Tibial artery (tissue), 4 donors: ENCODE measurements at regions not wholly inside any gene's neighbourhood (a gene's known extent, or its start where the extent isn't known, plus 50 kb on each side); places are given as distances from the start of the nearest gene placed in this dataset.

Experiments
- DNase-seq, 2 donors: peaks; one replicate each; pipeline ENCODE4 v3.0.0-alpha.2; 2019
- H3K27ac ChIP-seq, 2 donors: fragments of 200-600 bp; sonication (generic) in 1 of 2; 1 replicate in 1 of 2; 2 replicates in 1 of 2; pipeline ENCODE4 v1.5.1; 2018 to 2019; ENCODE audit warnings: mild to moderate bottlenecking in 1 of 2
- H3K27me3 ChIP-seq, 2 donors: fragments of 200-600 bp; sonication (generic) in 1 of 2; one replicate each; pipeline versions ENCODE4 v1.5.1 to v1.6.0; 2016 to 2019
- H3K36me3 ChIP-seq, 3 donors: fragments of 200-600 bp; sonication (generic) in 2 of 3; one replicate each; pipeline ENCODE4 v1.5.1; 2016 to 2019; ENCODE audit warnings: mild to moderate bottlenecking in 2 of 3
- H3K4me1 ChIP-seq, 4 donors: fragments of 200-600 bp; sonication (generic) in 2 of 4; 1 replicate in 3 of 4; 2 replicates in 1 of 4; pipeline ENCODE4 v1.5.1; 2016 to 2019
- H3K4me3 ChIP-seq, 2 donors: fragments of 200-600 bp; sonication (generic) in 1 of 2; 1 replicate in 1 of 2; 2 replicates in 1 of 2; pipeline ENCODE4 v1.5.1; 2018 to 2019; ENCODE audit warnings: mild to moderate bottlenecking in 2 of 2
- H3K9me3 ChIP-seq, 3 donors: fragments of 200-600 bp; sonication (generic) in 1 of 3; one replicate each; pipeline ENCODE4 v1.5.1; 2016 to 2019
- intact Hi-C: fragments of 100-400 bp; cut with DNase I; formaldehyde crosslinking; loops from one replicate; pipeline ENCODE4 v1.15.0; 2023; ENCODE audit warnings: low total_unique reads
- TF ChIP-seq, protein P1 (sequence below), 2 experiments: fragments of 200-600 bp in 1 of 2; fragments of 450-650 bp in 1 of 2; IDR thresholded peaks; one replicate each; pipeline ENCODE4 v1.5.1; 2017 to 2019; ENCODE audit warnings: antibody characterized with exemption in 2 of 2, mild to moderate bottlenecking in 1 of 2, moderate library complexity in 1 of 2

DNA sequence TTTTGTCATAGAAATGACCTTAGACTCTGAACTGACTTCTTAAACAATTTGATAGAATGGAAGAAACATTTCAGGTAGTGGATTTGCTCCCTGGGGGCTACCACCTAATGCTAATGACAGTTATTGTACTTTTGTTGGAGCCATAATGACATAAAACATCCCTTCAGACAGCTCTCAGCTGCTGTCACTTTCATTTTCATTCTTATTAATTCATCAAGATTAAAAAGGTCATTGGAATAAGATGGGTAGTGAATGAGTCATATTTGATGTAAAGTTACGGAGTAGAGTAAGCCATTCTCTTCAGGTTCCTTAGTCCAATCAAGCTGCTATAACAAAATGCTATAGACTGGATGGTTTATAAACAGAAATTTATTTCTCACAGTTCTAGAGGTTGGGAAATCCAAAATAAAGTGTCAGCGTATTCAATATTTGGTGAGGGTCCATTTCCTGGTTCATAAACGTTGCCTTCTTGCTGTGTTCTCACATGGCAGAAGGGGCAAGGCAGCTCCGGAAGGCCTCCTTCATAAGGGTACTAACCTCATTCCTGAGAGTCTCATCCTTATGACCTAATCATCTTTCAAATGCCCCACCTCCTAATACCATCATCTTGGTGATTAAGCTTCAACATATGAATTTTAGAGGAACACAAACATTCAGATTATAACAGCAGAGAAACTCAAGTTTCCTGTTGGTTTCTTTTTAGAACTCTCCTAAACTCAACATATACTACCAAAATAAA lies 268.5 kb downstream of the ARAP2 start:
- TF ChIP-seq, protein P1, sequence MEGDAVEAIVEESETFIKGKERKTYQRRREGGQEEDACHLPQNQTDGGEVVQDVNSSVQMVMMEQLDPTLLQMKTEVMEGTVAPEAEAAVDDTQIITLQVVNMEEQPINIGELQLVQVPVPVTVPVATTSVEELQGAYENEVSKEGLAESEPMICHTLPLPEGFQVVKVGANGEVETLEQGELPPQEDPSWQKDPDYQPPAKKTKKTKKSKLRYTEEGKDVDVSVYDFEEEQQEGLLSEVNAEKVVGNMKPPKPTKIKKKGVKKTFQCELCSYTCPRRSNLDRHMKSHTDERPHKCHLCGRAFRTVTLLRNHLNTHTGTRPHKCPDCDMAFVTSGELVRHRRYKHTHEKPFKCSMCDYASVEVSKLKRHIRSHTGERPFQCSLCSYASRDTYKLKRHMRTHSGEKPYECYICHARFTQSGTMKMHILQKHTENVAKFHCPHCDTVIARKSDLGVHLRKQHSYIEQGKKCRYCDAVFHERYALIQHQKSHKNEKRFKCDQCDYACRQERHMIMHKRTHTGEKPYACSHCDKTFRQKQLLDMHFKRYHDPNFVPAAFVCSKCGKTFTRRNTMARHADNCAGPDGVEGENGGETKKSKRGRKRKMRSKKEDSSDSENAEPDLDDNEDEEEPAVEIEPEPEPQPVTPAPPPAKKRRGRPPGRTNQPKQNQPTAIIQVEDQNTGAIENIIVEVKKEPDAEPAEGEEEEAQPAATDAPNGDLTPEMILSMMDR (IDR thresholded peaks at IDR 0.05), result no peak
- intact Hi-C loops, result no loop called here
- Histone ChIP-seq H3K27me3 (no peaks in the 10 kb centered on the region), H3K36me3 (no peaks in the 10 kb centered on the region), H3K4me1 (no peaks in the 10 kb centered on the region), H3K9me3 (no peaks in the 10 kb centered on the region), H3K27ac (no peak overlapping the region), H3K4me3 (no peak overlapping the region)
- DNase-seq, result no peak

DNA sequence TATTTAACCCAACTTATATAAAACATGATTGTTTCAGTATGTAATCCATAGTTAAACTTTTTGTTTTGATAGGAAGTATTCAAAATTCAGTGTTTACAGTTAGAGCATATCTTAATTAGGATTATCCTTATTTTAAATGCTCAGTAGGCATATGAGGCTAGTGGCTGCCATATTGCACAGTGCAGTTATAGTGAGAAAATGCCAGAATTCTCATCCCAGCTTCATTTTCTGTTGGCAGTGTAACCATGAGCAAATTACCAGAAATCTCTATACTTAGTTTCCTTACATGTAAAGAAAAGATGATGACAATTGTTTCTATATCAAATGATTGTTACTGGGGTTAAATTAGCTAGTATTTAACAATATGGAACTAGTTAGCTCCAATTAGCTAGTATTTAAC lies 265.8 kb downstream of the ARAP2 start:
- TF ChIP-seq, protein P1 (IDR thresholded peaks at IDR 0.05), result no peak
- DNase-seq, result no peak
- intact Hi-C loops, result no loop called here
- no peaks in the 10 kb centered on the region for H3K4me1 ChIP-seq
- H3K4me3 ChIP-seq, result no peak overlapping the region
- no peak overlapping the region for H3K27ac ChIP-seq
- H3K9me3 ChIP-seq, result no peaks in the 10 kb centered on the region
- no peaks in the 10 kb centered on the region for H3K36me3 ChIP-seq
- no peaks in the 10 kb centered on the region for H3K27me3 ChIP-seq

DNA sequence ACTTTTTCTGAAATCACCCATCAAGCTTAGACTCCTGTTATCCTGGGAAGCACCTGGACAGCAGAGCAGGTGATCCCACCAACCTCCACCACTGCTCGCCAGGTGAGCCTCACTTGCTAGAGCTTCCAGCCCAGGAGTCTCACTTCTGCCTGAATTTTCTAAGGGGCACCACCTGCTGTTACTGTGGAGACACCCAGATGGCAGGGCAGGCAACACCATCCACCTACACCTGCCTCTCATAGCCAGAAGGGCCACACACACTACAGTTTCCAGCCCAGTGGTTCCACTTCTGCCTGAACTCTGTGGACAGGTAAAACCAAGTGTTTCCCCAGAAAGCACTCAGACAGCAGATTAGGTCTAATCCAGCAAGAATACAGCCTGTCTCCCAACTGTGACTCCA lies 262.0 kb downstream of the ARAP2 start:
- H3K27ac ChIP-seq, result no peak overlapping the region
- intact Hi-C loops, result no loop called here
- no peaks in the 10 kb centered on the region for H3K36me3 ChIP-seq
- H3K27me3 ChIP-seq, result no peaks in the 10 kb centered on the region
- H3K4me3 ChIP-seq, result no peak overlapping the region
- DNase-seq, result no peak
- H3K9me3 ChIP-seq, result no peaks in the 10 kb centered on the region
- TF ChIP-seq, protein P1 (IDR thresholded peaks at IDR 0.05), result no peak
- no peaks in the 10 kb centered on the region for H3K4me1 ChIP-seq

DNA sequence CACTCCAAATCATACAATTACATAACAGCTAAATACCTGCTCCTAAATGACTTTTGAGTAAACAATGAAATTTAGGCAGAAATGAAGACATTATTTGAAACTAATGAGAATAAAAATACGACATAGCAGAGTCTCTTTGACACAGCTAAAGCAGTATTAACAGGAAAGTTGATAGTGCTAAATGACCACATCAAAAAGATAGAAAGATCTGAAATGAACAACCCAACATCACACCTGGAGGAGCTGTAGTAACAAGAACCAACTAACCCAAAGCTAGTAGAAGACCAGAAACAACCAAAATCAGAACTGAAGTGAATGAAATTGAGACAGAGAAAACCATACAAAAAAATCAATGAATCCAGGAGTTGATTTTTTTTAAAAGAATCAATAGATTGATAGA lies 257.8 kb downstream of the ARAP2 start:
- H3K4me3 ChIP-seq, result no peak overlapping the region
- peaks cover 0 to 7% (median 0%) of the 10 kb centered on the region in 3 donors for H3K9me3 ChIP-seq
- TF ChIP-seq, protein P1 (IDR thresholded peaks at IDR 0.05), result no peak
- no peak overlapping the region for H3K27ac ChIP-seq
- no peaks in the 10 kb centered on the region for H3K4me1 ChIP-seq
- intact Hi-C loops, result no loop called here
- DNase-seq, result no peak
- H3K27me3 ChIP-seq, result no peaks in the 10 kb centered on the region
- no peaks in the 10 kb centered on the region for H3K36me3 ChIP-seq

DNA sequence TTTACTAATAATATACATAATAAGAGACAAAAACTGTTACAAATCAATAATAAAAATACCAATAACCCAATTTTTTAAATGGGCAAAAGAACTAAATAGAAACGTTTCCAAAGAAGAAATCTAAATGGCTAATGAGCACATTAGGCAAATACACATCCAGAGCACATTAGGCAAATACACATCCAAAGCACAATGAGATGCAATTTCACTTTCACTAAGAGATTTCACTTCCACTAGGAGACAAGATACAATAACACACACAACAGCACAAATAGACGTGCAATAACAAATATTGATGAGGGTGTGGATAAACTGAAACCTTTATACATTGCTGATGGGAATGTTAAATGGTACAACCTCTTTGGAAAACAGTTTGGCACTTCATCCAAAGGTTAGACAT lies 250.7 kb downstream of the ARAP2 start:
- no peaks in the 10 kb centered on the region for H3K27me3 ChIP-seq
- no peak overlapping the region for H3K4me3 ChIP-seq
- no peaks in the 10 kb centered on the region for H3K36me3 ChIP-seq
- TF ChIP-seq, protein P1 (IDR thresholded peaks at IDR 0.05), result no peak
- no peaks in the 10 kb centered on the region for H3K9me3 ChIP-seq
- H3K27ac ChIP-seq, result no peak overlapping the region
- intact Hi-C loops, result no loop called here
- DNase-seq, result no peak
- H3K4me1 ChIP-seq, result no peaks in the 10 kb centered on the region
